B cell (primary cell): ENCODE measurements at regions not wholly inside any gene's neighbourhood (a gene's known extent, or its start where the extent isn't known, plus 50 kb on each side); places are given as distances from the start of the nearest gene placed in this dataset.

Experiments
- ATAC-seq: fragments of 200-7000 bp; cut with Tn5 transposase; one replicate; pipeline ENCODE4 v1.10.0; 2021; ENCODE audit warnings: low read depth, mild to moderate bottlenecking, moderate number of reproducible peaks, moderate library complexity
- CTCF ChIA-PET: fragments of 350-600 bp; sonication (Branson Sonifier 250); formaldehyde crosslinking; loops from one replicate; lab custom pipeline; 2021; ENCODE audit warnings: antibody characterized with exemption, inconsistent platforms; lab: Charles Lee
- POLR2A ChIA-PET: fragments of 350-600 bp; sonication (Branson Sonifier 250); formaldehyde crosslinking; loops from one replicate; lab custom pipeline; 2021; ENCODE audit warnings: antibody characterized with exemption; lab: Charles Lee
- DNase-seq: peaks from one replicate; pipeline ENCODE4 v3.0.0; 2013
- H2AFZ ChIP-seq: 2 replicates; pipeline ENCODE4 v1.6.1; 2012; ENCODE audit warnings: mild to moderate bottlenecking, low read depth, low read length; ENCODE audit not compliant: insufficient read depth, poor library complexity, severe bottlenecking
- H3K27ac ChIP-seq, 2 donors: 1 replicate in 1 of 2; 2 replicates in 1 of 2; pipeline ENCODE4 v1.5.1; 2012 to 2013; ENCODE audit warnings: low read length in 2 of 2, mild to moderate bottlenecking in 2 of 2, moderate library complexity in 1 of 2
- H3K27me3 ChIP-seq, 4 experiments: fragments of 200-600 bp in 1 of 4; sonication (generic) in 1 of 4; replicated peaks in 1 of 4; 1 replicate in 2 of 4; 2 replicates in 2 of 4; pipeline versions ENCODE4 v1.6.1 to v1.7.0; 2013 to 2016; ENCODE audit warnings: low read length in 3 of 4, mild to moderate bottlenecking in 2 of 4, mixed read lengths in 1 of 4, moderate library complexity in 1 of 4; ENCODE audit not compliant: insufficient read depth in 4 of 4, control insufficient read depth in 3 of 4; ENCODE audit errors: control extremely low read depth in 1 of 4
- H3K36me3 ChIP-seq, 2 experiments: replicated peaks in 1 of 2; 1 replicate in 1 of 2; 2 replicates in 1 of 2; pipeline versions ENCODE4 v1.6.1 to v1.7.1; 2013; ENCODE audit warnings: low read length in 1 of 2; ENCODE audit not compliant: insufficient read depth in 2 of 2, control insufficient read depth in 1 of 2; ENCODE audit errors: control extremely low read depth in 1 of 2, extremely low read depth in 1 of 2
- H3K4me1 ChIP-seq, 2 donors: fragments of 200-600 bp in 1 of 2; sonication (generic) in 1 of 2; 1 replicate in 1 of 2; 2 replicates in 1 of 2; pipeline versions ENCODE4 v1.5.1 to v1.6.1; 2013 to 2017; ENCODE audit warnings: low read length in 2 of 2; ENCODE audit not compliant: control insufficient read depth in 2 of 2, insufficient read depth in 2 of 2
- H3K4me2 ChIP-seq: replicated peaks from 2 replicates; pipeline ENCODE3; 2012; ENCODE audit warnings: mild to moderate bottlenecking, low read depth, low read length; ENCODE audit not compliant: poor library complexity, severe bottlenecking
- H3K4me3 ChIP-seq, 5 experiments: fragments of 200-600 bp in 1 of 5; sonication (generic) in 1 of 5; 1 replicate in 3 of 5; 2 replicates in 2 of 5; pipeline versions ENCODE4 v1.5.1 to v1.7.0; 2011 to 2016; ENCODE audit warnings: low read length in 4 of 5, mild to moderate bottlenecking in 4 of 5, low read depth in 2 of 5, control low read depth in 1 of 5, moderate library complexity in 1 of 5; ENCODE audit not compliant: insufficient read depth in 1 of 5; ENCODE audit errors: control extremely low read depth in 1 of 5, extremely low read depth in 1 of 5
- H3K79me2 ChIP-seq: fragments of 200-600 bp; sonication (generic); one replicate; pipeline ENCODE4 v1.6.0; 2016; ENCODE audit warnings: low read length; ENCODE audit not compliant: control insufficient read depth, insufficient read depth
- H3K9ac ChIP-seq: fragments of 200-600 bp; sonication (generic); 2 replicates; pipeline ENCODE4 v1.6.1; 2017; ENCODE audit warnings: mild to moderate bottlenecking, low read length, moderate library complexity
- H3K9me3 ChIP-seq, 3 donors: one replicate each; pipeline versions ENCODE4 v1.6.1 to v1.7.1; 2013; ENCODE audit warnings: low read length in 2 of 3; ENCODE audit not compliant: control insufficient read depth in 2 of 3, insufficient read depth in 1 of 3; ENCODE audit errors: control extremely low read depth in 1 of 3
- H4K20me1 ChIP-seq: 2 replicates; pipeline ENCODE4 v1.6.0; 2012; ENCODE audit warnings: mild to moderate bottlenecking, low read length; ENCODE audit not compliant: insufficient read depth, control insufficient read depth, poor library complexity, severe bottlenecking
- H3K27ac Mint-ChIP-seq: one replicate; pipeline ENCODE4 v1.8.0; 2021; ENCODE audit warnings: mixed read lengths
- H3K27me3 Mint-ChIP-seq: one replicate; pipeline ENCODE4 v1.8.0; 2021; ENCODE audit warnings: mixed read lengths
- H3K4me1 Mint-ChIP-seq: one replicate; pipeline ENCODE4 v1.8.0; 2021; ENCODE audit warnings: mixed read lengths
- H3K4me3 Mint-ChIP-seq: one replicate; pipeline ENCODE4 v1.8.0; 2021; ENCODE audit warnings: mixed read lengths
- H3K9me3 Mint-ChIP-seq: one replicate; pipeline ENCODE4 v1.8.0; 2022; ENCODE audit warnings: mixed read lengths; ENCODE audit not compliant: insufficient read depth
- CTCF ChIP-seq: fragments of 200-600 bp; IDR thresholded peaks from one replicate; pipeline ENCODE4 v1.8.0; 2022; ENCODE audit warnings: antibody characterized with exemption, mild to moderate bottlenecking
- EZH2 ChIP-seq: IDR thresholded peaks from 2 replicates; pipeline ENCODE4 v1.6.1; 2012; ENCODE audit warnings: borderline replicate concordance, low read depth, mild to moderate bottlenecking, moderate library complexity, low read length; ENCODE audit not compliant: insufficient read depth, poor library complexity, severe bottlenecking
- WGBS: methylation state at CpG from one replicate; pipeline ENCODE4 v1.1.5; 2013; ENCODE audit warnings: missing lambda C conversion rate; ENCODE audit not compliant: insufficient coverage; 5-methylcytosine and 5-hydroxymethylcytosine counted together
- intact Hi-C: fragments of 100-400 bp; cut with micrococcal nuclease; formaldehyde crosslinking; loops from one replicate; pipeline ENCODE4 v1.10.0; 2022

- Histone ChIP-seq H2AFZ (no peak overlapping the region), H4K20me1 (no peaks in the 10 kb centered on the region), H3K9me3 (no peaks in the 10 kb centered on the region), H3K36me3 (no peaks in the 10 kb centered on the region), H3K27me3 (no peaks in the 10 kb centered on the region), H3K79me2 (no peaks in the 10 kb centered on the region), H3K4me2 (no peak overlapping the region), H3K9ac (no peak overlapping the region), H3K4me3 (no peak overlapping the region), H3K27ac (no peak overlapping the region), H3K4me1 (no peaks in the 10 kb centered on the region)
- H3K9me3 Mint-ChIP-seq = no peaks in the 10 kb centered on the region
- H3K4me1 Mint-ChIP-seq = no peaks in the 10 kb centered on the region
- TF ChIP-seq CTCF = no peak
- no peak overlapping the region for H3K4me3 Mint-ChIP-seq
- DNase-seq = no peak
- POLR2A ChIA-PET = no interaction called here
- CTCF ChIA-PET = no interaction called here
- H3K27ac Mint-ChIP-seq = no peak overlapping the region
- H3K27me3 Mint-ChIP-seq = peaks cover 23% of the 10 kb centered on the region
- no peak for ATAC-seq
- intact Hi-C loops = no loop called here
- no CpG with 5 or more reads among the region's 4 CpGs for WGBS
These were observed 78.9 kb downstream of the SKA1 start for GRCh38 chr18:50453732-50454131.

GRCh38 chr18:50454387-50454988 is 79.6 kb downstream of the SKA1 start:
- TF ChIP-seq CTCF = no peak
- no peak for TF ChIP-seq EZH2
- no peaks in the 10 kb centered on the region for H4K20me1 ChIP-seq
- no peak for ATAC-seq
- CTCF ChIA-PET = no interaction called here
- no peak overlapping the region for H2AFZ ChIP-seq
- no peak for DNase-seq
- H3K36me3 ChIP-seq = no peaks in the 10 kb centered on the region
- 88% methylated on average over 4 of the region's 10 CpGs for WGBS
- no peak overlapping the region for H3K9ac ChIP-seq
- Mint-ChIP-seq H3K4me3 (no peak overlapping the region), H3K9me3 (no peaks in the 10 kb centered on the region), H3K27ac (no peak overlapping the region), H3K4me1 (no peaks in the 10 kb centered on the region), H3K27me3 (peaks cover 21% of the 10 kb centered on the region)
- no peaks in the 10 kb centered on the region for H3K9me3 ChIP-seq
- H3K4me1 ChIP-seq = no peaks in the 10 kb centered on the region
- intact Hi-C loops = no loop called here
- H3K27ac ChIP-seq = no peak overlapping the region
- H3K4me3 ChIP-seq = no peak overlapping the region
- POLR2A ChIA-PET = no interaction called here
- no peaks in the 10 kb centered on the region for H3K79me2 ChIP-seq
- H3K4me2 ChIP-seq = no peak overlapping the region
- no peaks in the 10 kb centered on the region for H3K27me3 ChIP-seq
